22Rv1 (cell line): ENCODE measurements at regions not wholly inside any gene's neighbourhood (a gene's known extent, or its start where the extent isn't known, plus 50 kb on each side); places are given as distances from the start of the nearest gene placed in this dataset.
"Not testable (repeated sequence)": the region's sequence is repeated elsewhere in the genome, so short reads cannot be mapped to it uniquely, and the experiment has no call there.

Source experiments
- CTCF ChIP-seq: fragments of 450-650 bp; IDR thresholded peaks from 2 replicates; pipeline ENCODE4 v1.5.1; 2017; ENCODE audit warnings: mild to moderate bottlenecking
- ZFX ChIP-seq: fragments of 450-650 bp; IDR thresholded peaks from 2 replicates; pipeline ENCODE4 v1.6.1; 2017; ENCODE audit warnings: antibody characterized with exemption, borderline replicate concordance

GRCh38 chr2:226160617-226161016 is 639.0 kb downstream of the IRS1 start:
- TF ChIP-seq CTCF, ZFX: not testable (repeated sequence)
